ENCODE measurements at regions not wholly inside any gene's neighbourhood (a gene's known extent, or its start where the extent isn't known, plus 50 kb on each side); places are given as distances from the start of the nearest gene placed in this dataset.
"Not testable (repeated sequence)": the region's sequence is repeated elsewhere in the genome, so short reads cannot be mapped to it uniquely, and the experiment has no call there.

GRCh38 chr14:98198385-98198784 lies 1073.6 kb downstream of the BCL11B start:
- Mint-ChIP-seq H3K27ac (peak overlapping the region; percentile 83), H3K4me1 (ENCODE audit: low read depth) (peaks cover 95% of the 10 kb centered on the region), H3K9me3 (peaks cover 3% of the 10 kb centered on the region), H3K4me3 (peak overlapping the region; percentile 21), H3K36me3 (ENCODE audit: low read depth) (peaks cover 8% of the 10 kb centered on the region), H3K27me3 (no peaks in the 10 kb centered on the region)
- DNase-seq = peak; percentile 64

- peak overlapping the region; percentile 84 for H3K27ac Mint-ChIP-seq
- peaks cover 6% of the 10 kb centered on the region for H3K36me3 Mint-ChIP-seq (ENCODE audit: low read depth)
- peaks cover 3% of the 10 kb centered on the region for H3K9me3 Mint-ChIP-seq
- peak overlapping the region; percentile 48 for H3K4me3 Mint-ChIP-seq
- no peak for DNase-seq
- H3K27me3 Mint-ChIP-seq = no peaks in the 10 kb centered on the region
- peaks cover 97% of the 10 kb centered on the region for H3K4me1 Mint-ChIP-seq (ENCODE audit: low read depth)
Observed at GRCh38 chr14:98200601-98201000, 1071.4 kb downstream of the BCL11B start.

- Mint-ChIP-seq H3K4me1 (ENCODE audit: low read depth) (peaks cover 99% of the 10 kb centered on the region), H3K27ac (peak overlapping the region; percentile 88), H3K4me3 (peak overlapping the region; percentile 59), H3K36me3 (ENCODE audit: low read depth) (no peaks in the 10 kb centered on the region), H3K27me3 (no peaks in the 10 kb centered on the region), H3K9me3 (no peaks in the 10 kb centered on the region)
- DNase-seq = no peak
Observed at GRCh38 chr14:98203421-98203820, 1068.6 kb downstream of the BCL11B start.

- no peak for DNase-seq
- H3K27ac Mint-ChIP-seq = peak overlapping the region; percentile 88
- no peaks in the 10 kb centered on the region for H3K9me3 Mint-ChIP-seq
- H3K4me1 Mint-ChIP-seq (ENCODE audit: low read depth) = peaks cover 99% of the 10 kb centered on the region
- H3K27me3 Mint-ChIP-seq = no peaks in the 10 kb centered on the region
- H3K4me3 Mint-ChIP-seq = peak overlapping the region; percentile 59
- H3K36me3 Mint-ChIP-seq (ENCODE audit: low read depth) = no peaks in the 10 kb centered on the region
Observed at GRCh38 chr14:98204139-98204538, 1067.9 kb downstream of the BCL11B start.

GRCh38 chr14:98207415-98207814 lies 1064.6 kb downstream of the BCL11B start:
- H3K4me3 Mint-ChIP-seq = peak overlapping the region; percentile 30
- H3K27ac Mint-ChIP-seq = peak overlapping the region; percentile 95
- no peaks in the 10 kb centered on the region for H3K36me3 Mint-ChIP-seq (ENCODE audit: low read depth)
- no peak for DNase-seq
- peaks cover 98% of the 10 kb centered on the region for H3K4me1 Mint-ChIP-seq (ENCODE audit: low read depth)
- no peaks in the 10 kb centered on the region for H3K27me3 Mint-ChIP-seq
- peaks cover 2% of the 10 kb centered on the region for H3K9me3 Mint-ChIP-seq

- Mint-ChIP-seq H3K36me3 (ENCODE audit: low read depth) (no peaks in the 10 kb centered on the region), H3K4me3 (peak overlapping the region; percentile 35), H3K27ac (peak overlapping the region; percentile 95), H3K4me1 (ENCODE audit: low read depth) (peaks cover 99% of the 10 kb centered on the region), H3K9me3 (peaks cover 2% of the 10 kb centered on the region), H3K27me3 (no peaks in the 10 kb centered on the region)
- DNase-seq = no peak
Observed at GRCh38 chr14:98208211-98208611, 1063.8 kb downstream of the BCL11B start.

- peak overlapping the region; percentile 95 for H3K27ac Mint-ChIP-seq
- no peak overlapping the region for H3K4me3 Mint-ChIP-seq
- H3K27me3 Mint-ChIP-seq = no peaks in the 10 kb centered on the region
- no peaks in the 10 kb centered on the region for H3K36me3 Mint-ChIP-seq (ENCODE audit: low read depth)
- DNase-seq = no peak
- peaks cover 97% of the 10 kb centered on the region for H3K4me1 Mint-ChIP-seq (ENCODE audit: low read depth)
- H3K9me3 Mint-ChIP-seq = peaks cover 2% of the 10 kb centered on the region
Observed at GRCh38 chr14:98208943-98209342, 1063.1 kb downstream of the BCL11B start.

GRCh38 chr14:98210045-98210672 lies 1061.8 kb downstream of the BCL11B start:
- Mint-ChIP-seq H3K27ac (peak overlapping the region; percentile 95), H3K27me3 (no peaks in the 10 kb centered on the region), H3K4me3 (peak overlapping the region; percentile 58), H3K9me3 (peaks cover 2% of the 10 kb centered on the region), H3K4me1 (ENCODE audit: low read depth) (peaks cover 93% of the 10 kb centered on the region), H3K36me3 (ENCODE audit: low read depth) (no peaks in the 10 kb centered on the region)
- peak; percentile 72 for DNase-seq

- no peak for DNase-seq
- Mint-ChIP-seq H3K36me3 (ENCODE audit: low read depth) (no peaks in the 10 kb centered on the region), H3K4me1 (ENCODE audit: low read depth) (peaks cover 25% of the 10 kb centered on the region)
Observed at GRCh38 chr14:98217530-98217929, 1054.5 kb downstream of the BCL11B start.

GRCh38 chr14:98218218-98218617 lies 1053.8 kb downstream of the BCL11B start:
- DNase-seq = no peak
- Mint-ChIP-seq H3K4me3 (no peak overlapping the region), H3K9me3 (peaks cover 7% of the 10 kb centered on the region), H3K36me3 (ENCODE audit: low read depth) (peaks cover 4% of the 10 kb centered on the region), H3K27me3 (no peaks in the 10 kb centered on the region), H3K27ac (no peak overlapping the region), H3K4me1 (ENCODE audit: low read depth) (peaks cover 25% of the 10 kb centered on the region)

More at GRCh38 chr14:98217530-98217929, 1054.5 kb downstream of the BCL11B start:
- H3K27me3 Mint-ChIP-seq = no peaks in the 10 kb centered on the region
- peaks cover under 1% of the 10 kb centered on the region for H3K9me3 Mint-ChIP-seq
- no peak overlapping the region for H3K4me3 Mint-ChIP-seq
- no peak overlapping the region for H3K27ac Mint-ChIP-seq

- Mint-ChIP-seq H3K27ac (no peak overlapping the region), H3K4me1 (ENCODE audit: low read depth) (peaks cover 25% of the 10 kb centered on the region), H3K9me3 (peaks cover 10% of the 10 kb centered on the region), H3K36me3 (ENCODE audit: low read depth) (peaks cover 13% of the 10 kb centered on the region), H3K27me3 (no peaks in the 10 kb centered on the region), H3K4me3 (peak overlapping the region; percentile 28)
- no peak for DNase-seq
Observed at GRCh38 chr14:98219638-98220037, 1052.4 kb downstream of the BCL11B start.

GRCh38 chr14:98223106-98223505 lies 1048.9 kb downstream of the BCL11B start:
- peaks cover 57% of the 10 kb centered on the region for H3K4me1 Mint-ChIP-seq (ENCODE audit: low read depth)
- H3K9me3 Mint-ChIP-seq = peaks cover 18% of the 10 kb centered on the region
- no peak for DNase-seq
- H3K4me3 Mint-ChIP-seq = peak overlapping the region; percentile 49
- H3K27me3 Mint-ChIP-seq = no peaks in the 10 kb centered on the region
- H3K27ac Mint-ChIP-seq = peak overlapping the region; percentile 93
- H3K36me3 Mint-ChIP-seq (ENCODE audit: low read depth) = peaks cover 29% of the 10 kb centered on the region

GRCh38 chr14:98223710-98224109 lies 1048.3 kb downstream of the BCL11B start:
- not testable (repeated sequence) for H3K27me3 Mint-ChIP-seq, DNase-seq
- Mint-ChIP-seq H3K4me1 (ENCODE audit: low read depth) (peaks cover 63% of the 10 kb centered on the region), H3K4me3 (peak overlapping the region; percentile 49), H3K27ac (peak overlapping the region; percentile 93), H3K36me3 (ENCODE audit: low read depth) (peaks cover 29% of the 10 kb centered on the region), H3K9me3 (peaks cover 18% of the 10 kb centered on the region)

- peaks cover 18% of the 10 kb centered on the region for H3K9me3 Mint-ChIP-seq
- no peak overlapping the region for H3K4me3 Mint-ChIP-seq
- H3K27me3 Mint-ChIP-seq = no peaks in the 10 kb centered on the region
- DNase-seq = no peak
- H3K4me1 Mint-ChIP-seq (ENCODE audit: low read depth) = peaks cover 86% of the 10 kb centered on the region
- peaks cover 29% of the 10 kb centered on the region for H3K36me3 Mint-ChIP-seq (ENCODE audit: low read depth)
- H3K27ac Mint-ChIP-seq = peak overlapping the region; percentile 95
Observed at GRCh38 chr14:98226411-98226810, 1045.6 kb downstream of the BCL11B start.

- Mint-ChIP-seq H3K4me3 (peak overlapping the region; percentile 57), H3K4me1 (ENCODE audit: low read depth) (peaks cover 88% of the 10 kb centered on the region), H3K27ac (peak overlapping the region; percentile 95), H3K36me3 (ENCODE audit: low read depth) (peaks cover 29% of the 10 kb centered on the region), H3K27me3 (no peaks in the 10 kb centered on the region), H3K9me3 (peaks cover 20% of the 10 kb centered on the region)
- peak; percentile 79 for DNase-seq
Observed at GRCh38 chr14:98227000-98227726, 1044.8 kb downstream of the BCL11B start.
